Activated CD8-positive, alpha-beta memory T cell treated with anti-CD3 and anti-CD28 coated beads, Interleukin-2, amount 50 U/mL, for 1 hour (primary cell): ENCODE measurements at regions not wholly inside any gene's neighbourhood (a gene's known extent, or its start where the extent isn't known, plus 50 kb on each side); places are given as distances from the start of the nearest gene placed in this dataset.

Source experiments
- DNase-seq: peaks from one replicate; pipeline ENCODE4 v3.0.0-alpha.2; 2020; ENCODE audit errors: extremely low read depth

DNA sequence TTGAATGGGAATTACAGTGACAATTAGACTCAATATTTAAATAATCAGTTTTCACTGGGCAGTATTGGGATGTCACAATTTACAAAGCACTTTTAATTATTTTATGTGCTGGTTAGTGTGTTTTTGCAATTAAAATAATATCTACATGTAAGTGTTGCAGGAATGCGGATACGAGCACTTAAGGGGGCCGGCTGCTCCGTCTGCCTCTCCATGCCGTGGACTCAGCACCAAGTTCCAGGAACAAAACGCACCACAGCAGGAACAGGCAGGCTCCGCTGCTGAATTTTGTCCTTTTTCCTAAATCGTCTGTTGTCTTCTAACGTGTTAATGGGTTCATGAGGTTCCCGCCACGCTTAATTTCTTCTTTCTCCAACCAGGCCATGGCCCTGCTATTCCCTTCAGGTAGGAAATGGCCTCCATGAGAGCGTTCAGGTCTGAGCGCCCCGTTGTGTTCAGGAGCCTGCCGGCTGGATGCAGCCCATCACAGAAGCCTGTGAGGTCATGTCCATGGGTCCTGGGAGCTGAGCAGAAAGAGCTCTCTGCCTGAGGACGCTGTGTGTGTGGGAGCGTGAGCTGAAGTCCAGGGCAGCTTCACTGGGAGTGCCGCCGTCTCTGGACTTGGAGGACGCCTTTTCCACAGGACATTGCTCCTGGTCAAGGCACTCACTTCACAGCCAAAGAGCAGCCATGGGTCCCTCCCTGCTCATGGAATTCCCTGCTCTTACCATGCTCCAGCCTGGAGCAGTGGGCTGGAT is 730.3 kb downstream of the BRD1 start:
- DNase-seq, result no peak

DNA sequence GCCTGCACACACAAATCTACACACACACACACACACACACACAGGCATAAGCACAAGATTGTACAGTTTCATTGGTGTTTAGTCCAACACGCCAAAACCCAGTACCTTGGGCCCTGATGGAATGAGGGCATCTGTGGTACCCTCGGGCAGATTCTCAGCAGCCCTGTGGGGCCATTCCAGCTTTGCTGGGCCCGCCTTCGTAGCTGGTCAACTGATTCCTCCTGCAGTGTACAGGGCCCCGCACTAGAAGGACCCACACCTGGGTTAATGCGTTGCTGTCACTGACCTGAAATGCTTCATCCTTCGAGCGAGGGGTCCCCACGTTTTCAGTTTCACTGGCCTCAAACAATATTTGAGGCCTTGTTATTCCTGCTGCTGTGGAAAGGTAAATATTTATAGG is 731.2 kb downstream of the BRD1 start:
- DNase-seq, result no peak

DNA sequence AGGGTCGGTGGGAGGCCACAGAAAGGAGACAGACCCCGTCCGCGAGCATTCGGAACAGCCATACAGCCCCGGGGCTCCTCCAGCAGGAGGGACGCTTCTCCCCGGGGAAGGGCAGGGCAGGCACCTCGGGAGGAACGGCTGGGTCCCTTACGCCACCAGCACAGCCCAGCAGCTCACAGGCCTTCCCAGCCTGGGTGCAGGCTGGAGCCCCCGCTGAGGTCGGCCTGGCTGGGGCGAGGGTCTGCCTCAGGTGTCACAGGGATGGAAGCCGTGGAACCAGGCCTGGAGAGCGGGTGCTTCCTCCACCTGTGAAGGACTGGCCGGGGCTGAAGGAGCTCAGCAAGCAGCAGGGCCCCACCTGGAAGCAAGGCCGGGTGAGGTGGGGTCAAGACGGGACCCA is 732.3 kb downstream of the BRD1 start:
- DNase-seq, result no peak

DNA sequence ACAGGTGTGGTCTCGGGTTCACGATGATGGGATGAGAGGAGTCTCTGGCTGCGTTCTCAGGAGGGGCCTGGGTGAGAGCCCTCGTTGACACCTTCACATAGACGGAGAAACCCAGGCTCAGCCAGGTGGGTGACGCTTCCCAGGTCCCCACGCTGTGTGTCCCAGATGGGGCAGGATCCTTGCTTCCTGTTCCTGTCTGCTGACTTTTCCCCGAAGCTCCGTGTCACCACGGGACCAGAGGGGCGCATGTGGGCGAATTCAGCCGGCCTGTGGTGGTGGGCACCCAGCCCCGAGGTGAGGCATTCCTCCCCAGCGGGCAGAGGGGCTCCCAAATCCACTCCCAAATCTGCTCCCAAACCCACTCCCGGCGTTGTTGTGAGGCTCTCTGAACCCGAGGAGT is 732.8 kb downstream of the BRD1 start:
- no peak for DNase-seq

DNA sequence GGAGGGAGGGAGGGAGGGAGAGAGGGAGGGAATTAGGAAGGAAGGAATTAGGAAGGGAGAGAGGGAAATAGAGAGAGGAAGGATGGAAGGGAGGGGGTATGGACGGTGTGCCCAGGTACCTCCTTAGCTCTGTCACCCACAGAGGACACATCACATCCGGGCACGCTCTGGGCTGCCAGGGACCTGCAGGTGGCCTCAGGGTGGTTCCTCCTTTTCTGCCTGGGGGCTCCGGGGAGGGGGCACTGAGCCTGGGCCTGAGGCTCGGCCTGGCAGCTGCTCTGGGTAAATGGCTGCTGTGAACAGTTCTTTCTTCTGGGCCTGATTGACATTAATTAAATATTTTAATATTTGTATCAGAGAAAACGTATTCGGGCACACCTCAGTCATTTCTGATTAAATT is 733.5 kb downstream of the BRD1 start:
- DNase-seq, result no peak

GRCh38 chr22:49093192-49093880 is 734.3 kb downstream of the BRD1 start:
- no peak for DNase-seq

- DNase-seq, result no peak
Measured at GRCh38 chr22:49092716-49093115, 735.0 kb downstream of the BRD1 start.

DNA sequence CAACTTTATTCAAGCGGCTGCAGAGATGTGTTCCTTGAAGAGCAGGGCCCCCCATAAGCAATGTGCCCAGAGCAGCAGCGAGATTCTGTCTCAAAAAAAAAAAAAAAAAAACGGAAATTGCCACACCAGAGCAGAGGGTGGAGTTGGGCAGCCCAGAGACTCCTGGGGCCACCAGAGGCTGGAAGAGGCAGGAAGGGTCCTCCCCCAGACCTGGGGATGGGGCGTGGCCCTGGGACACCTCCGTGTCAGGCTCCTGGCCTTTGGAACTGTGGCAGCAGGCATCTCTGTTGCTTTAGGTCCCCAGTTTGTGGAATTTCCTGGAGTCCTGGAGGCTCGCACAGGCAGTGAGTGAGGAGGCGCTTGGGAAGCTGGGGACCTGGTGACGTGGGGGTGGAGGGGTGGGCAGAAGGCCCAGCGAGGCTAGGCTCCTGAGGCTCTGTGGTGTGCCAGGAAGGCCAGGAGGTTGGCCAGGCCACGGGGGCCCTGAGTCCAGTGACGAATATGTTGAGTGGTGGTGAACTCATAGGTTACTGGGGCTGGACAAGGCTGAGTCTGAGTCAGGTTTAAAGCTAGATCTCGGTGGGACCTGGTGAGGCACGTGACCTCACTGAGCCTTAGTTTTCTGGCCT is 735.6 kb downstream of the BRD1 start:
- no peak for DNase-seq

GRCh38 chr22:49091451-49091850 is 736.2 kb downstream of the BRD1 start:
- DNase-seq, result no peak

DNA sequence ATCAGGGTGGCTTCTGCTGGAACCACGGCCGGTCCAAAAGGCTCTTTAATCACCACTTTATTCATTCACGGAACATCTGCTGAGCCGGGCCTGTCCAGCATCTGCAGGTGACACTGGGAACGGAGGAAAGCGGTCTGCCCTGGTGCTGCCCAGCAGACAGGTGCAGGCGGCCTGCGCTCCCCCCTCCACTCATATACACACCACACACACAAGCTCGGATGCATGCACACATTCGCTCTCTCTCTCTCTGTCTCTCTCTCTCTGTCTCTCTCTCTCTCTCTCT is 736.9 kb downstream of the BRD1 start:
- no peak for DNase-seq

DNA sequence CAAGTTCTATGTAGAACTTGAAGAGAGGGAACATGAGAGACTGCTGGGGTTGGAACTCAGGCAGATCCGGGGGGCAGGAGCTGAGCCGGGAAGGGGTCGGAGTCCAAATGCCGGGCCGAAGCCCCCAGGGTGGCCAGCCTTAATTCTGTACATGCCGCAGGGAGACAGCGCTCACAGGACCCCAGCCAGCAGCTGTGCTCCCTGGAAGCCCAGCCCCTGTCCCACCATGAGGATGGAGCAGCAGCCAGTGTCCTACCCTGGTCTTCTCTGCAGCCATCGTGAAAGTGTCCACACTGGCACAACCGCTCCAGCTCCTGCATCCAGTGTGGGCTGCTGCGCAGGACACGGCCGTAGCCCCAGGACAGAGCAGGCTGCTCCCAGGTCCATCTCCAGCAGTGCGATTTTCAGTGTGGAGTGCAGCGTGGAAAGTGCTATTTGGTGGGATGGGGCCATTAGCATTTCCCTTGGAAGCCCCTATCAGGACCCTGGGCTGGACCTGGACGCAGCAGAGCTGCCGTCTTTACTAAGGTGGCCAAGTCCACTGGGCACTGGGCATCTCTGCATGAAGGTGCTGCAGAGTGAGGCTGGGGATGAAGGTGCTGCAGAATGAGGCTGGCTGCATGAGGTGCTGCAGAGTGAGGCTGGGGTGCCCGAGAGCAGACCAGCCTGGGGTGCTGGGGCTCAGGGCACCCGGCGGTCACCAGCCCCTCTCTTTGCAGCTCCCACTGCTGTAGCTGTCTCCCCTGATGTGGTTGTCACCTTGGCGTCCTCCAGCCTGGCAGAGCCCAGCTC is 737.4 kb downstream of the BRD1 start:
- no peak for DNase-seq

DNA sequence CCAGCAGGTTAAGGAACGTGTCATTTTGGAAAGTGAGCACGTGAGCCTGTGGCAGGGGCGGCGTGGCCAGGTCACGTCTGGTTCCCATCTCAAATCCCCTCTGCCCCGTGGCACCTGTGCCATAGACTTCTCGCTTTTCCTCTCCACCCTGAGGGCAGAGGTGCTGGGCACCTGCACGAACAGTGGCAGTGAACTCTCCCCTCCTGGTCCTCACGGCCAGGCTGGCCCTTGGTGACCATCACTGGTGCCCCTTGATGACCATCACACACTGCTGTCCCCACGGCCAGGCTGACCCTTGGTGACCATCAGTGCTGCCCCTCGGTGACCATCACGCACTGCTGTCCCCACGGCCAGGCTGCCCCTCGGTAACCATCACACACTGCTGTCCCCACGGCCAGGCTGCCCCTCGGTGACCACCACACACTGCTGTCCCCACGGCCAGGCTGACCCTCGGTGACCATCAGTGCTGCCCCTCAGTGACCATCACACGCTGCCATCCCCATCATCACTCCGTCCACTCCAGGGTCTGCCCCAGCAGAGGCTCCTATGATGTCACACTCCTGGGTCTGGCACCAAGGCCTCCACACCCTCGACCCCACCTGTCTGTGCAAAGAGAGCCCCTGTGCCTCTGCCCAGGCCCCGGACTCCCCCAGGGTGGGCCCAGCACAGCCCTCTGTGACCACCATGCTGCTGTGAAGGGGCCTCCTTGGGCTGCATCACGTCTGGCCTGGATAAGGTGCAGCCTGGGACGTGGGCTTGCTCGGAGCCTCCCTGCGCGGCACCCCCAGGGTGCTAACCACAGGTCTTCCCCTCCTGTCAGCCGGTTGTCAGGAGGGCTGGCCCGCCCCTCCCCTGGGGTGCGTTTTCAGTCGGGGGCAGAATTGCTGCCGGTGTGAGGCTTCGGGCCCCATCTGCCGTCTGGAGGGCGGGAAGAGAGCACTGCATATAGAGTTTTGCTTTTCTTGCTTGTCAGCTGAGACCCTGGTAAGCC is 738.6 kb downstream of the BRD1 start:
- DNase-seq, result no peak

DNA sequence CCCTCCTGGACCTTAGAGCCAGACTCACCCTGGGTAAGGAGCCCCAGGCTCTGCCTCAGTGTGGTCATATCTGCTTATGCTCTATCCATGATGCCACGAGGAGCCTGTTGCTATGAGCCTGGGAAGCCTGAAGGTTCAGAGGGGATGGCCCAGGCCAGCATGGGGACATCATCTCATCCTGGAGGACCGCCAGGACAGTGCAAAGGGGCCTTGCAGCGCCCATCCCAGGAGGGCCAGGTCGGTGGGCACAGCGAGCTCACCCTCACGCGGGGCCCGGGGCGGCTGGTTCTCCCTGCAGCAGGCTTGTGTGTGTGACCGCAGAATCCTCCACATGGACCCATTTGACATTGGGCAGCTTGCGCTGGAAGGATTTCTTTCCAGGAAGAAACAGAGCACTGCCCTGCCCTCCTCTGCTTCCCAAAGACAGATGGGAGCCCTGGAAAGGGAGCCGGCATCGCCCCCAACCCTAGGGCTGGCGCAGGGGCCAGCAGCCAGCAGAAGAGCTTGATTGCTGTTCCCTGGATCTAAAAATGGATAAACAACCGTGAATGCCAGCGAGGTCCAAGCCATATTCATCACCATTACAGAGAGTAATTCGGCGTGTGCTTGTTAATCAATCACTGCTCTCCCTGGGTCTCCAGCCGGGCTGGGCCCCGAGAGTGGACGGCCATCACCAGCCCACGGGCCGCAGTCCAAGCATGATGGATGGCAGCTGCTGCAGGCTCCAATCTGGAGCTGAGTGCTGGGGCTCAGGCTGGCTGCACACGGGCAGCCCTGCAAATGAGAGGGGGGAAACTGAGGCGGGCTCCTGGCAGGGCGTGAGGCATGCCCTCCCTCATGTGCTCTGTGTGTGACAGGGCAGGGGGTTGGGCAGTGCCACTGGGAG is 739.7 kb downstream of the BRD1 start:
- no peak for DNase-seq

DNA sequence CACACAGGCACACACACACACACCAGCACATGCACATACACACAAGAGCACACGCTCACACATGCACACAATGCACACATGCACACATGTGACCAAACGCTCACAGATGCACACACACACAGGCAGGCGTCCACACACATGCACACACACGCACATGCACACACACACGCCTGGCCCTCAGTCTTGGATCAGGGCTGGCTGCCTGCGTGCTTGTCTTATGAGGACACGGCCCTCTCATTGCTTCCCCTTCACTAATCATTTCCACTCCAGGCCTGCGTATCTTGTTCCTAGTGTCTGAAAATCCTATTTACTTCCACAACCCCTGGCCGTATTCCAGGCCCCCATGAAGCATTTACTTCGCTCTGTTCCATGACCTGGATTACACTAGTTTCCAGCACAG is 740.5 kb downstream of the BRD1 start:
- no peak for DNase-seq

DNA sequence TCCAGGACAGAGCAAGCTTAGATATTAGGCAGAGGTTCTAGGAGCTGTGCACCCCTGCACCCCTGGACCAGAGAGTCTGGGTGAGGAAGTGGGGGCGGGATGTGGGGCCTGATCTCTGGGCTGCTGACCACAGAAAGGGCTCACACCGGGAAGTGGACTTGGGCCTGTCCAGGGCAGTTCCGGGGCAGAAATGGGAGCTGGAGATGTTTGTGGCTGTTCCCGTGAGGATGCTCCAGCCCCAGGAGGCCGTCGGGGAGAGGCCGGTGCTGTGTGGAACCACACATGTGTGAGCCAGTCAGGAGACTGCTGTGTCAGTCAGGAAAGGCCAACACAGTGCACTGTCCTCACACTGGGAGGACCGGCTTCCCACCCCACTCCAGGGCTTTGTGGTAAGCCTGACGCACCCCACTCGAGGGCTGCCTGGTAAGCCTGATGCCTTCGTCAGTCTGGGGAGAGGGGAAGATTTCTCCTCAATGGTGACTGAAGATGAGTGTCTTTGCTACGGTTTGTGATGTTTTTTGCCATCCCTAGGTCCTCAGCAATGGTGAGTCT is 741.0 kb downstream of the BRD1 start:
- no peak for DNase-seq

DNA sequence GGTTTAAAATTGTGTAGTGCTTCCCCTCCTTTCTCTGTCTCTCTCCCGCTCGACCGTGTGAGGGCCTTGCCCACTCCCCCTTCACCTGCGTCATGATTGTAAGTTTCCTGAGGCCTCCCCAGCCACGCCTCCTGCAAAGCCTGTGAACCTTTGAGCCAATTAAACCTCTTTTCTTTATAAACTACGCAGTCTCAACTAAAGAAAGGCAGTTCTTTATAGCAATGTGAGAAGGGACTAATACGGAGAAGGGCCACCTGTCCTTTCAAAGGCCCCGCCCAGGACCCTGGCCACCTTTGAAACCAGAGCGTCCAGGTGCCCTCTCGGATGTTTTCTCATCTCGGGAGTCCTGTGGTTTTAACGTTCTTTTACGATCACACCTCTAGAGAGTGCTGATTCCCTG is 741.5 kb downstream of the BRD1 start:
- no peak for DNase-seq

GRCh38 chr22:49084206-49084605 is 743.5 kb downstream of the BRD1 start:
- no peak for DNase-seq

- no peak for DNase-seq
Measured at GRCh38 chr22:49083607-49084006, 744.1 kb downstream of the BRD1 start.

DNA sequence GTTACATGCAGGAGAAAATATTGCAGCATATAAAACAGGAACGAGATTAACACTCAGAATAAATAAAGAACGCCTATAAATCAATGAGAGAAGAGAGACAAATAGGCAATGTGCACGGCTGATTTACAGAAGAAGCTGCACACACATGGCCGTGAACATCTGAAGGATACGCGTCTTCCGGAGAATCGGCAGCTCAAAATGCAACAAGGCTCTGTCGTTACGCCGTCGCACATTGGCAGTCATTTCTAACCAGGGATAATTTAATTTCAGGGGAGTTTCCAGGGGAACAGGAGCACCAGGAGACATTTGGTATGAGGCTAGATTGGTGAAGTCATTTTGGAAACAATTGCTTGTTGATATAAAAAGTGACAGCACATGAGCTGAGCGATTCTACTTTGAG is 745.2 kb downstream of the BRD1 start:
- DNase-seq, result no peak

GRCh38 chr22:49081926-49082325 is 745.7 kb downstream of the BRD1 start:
- no peak for DNase-seq
